ENCODE measurements at regions not wholly inside any gene's neighbourhood (a gene's known extent, or its start where the extent isn't known, plus 50 kb on each side); places are given as distances from the start of the nearest gene placed in this dataset.

GRCh38 chr21:41651406-41651805 lies 115.4 kb downstream of the RIPK4 start:
- DNase-seq: no peak

GRCh38 chr21:41650526-41651145 lies 116.2 kb downstream of the RIPK4 start:
- DNase-seq: no peak

- no peak for DNase-seq
Observed at GRCh38 chr21:41648591-41649031, 118.2 kb downstream of the RIPK4 start.

- DNase-seq: no peak
Observed at GRCh38 chr21:41647806-41648561, 118.9 kb downstream of the RIPK4 start.

GRCh38 chr21:41643246-41643966 lies 123.4 kb downstream of the RIPK4 start:
- DNase-seq: no peak

- no peak for DNase-seq
Observed at GRCh38 chr21:41641821-41642701, 124.8 kb downstream of the RIPK4 start.

- no peak for DNase-seq
Observed at GRCh38 chr21:41641510-41641815, 125.4 kb downstream of the RIPK4 start.

GRCh38 chr21:41640748-41641509 lies 125.9 kb downstream of the RIPK4 start:
- DNase-seq: no peak

- no peak for DNase-seq
Observed at GRCh38 chr21:41639766-41640165, 127.1 kb downstream of the RIPK4 start.

GRCh38 chr21:41639336-41639735 lies 127.5 kb downstream of the RIPK4 start:
- no peak for DNase-seq

GRCh38 chr21:41638201-41638790 lies 128.6 kb downstream of the RIPK4 start:
- no peak for DNase-seq

- no peak for DNase-seq
Observed at GRCh38 chr21:41636636-41637630, 129.0 kb upstream of the TMPRSS2 start.

GRCh38 chr21:41635874-41636273 lies 127.9 kb upstream of the TMPRSS2 start:
- DNase-seq: no peak

GRCh38 chr21:41634858-41635257 lies 126.9 kb upstream of the TMPRSS2 start:
- DNase-seq: no peak

- no peak for DNase-seq
Observed at GRCh38 chr21:41634211-41634694, 126.3 kb upstream of the TMPRSS2 start.

GRCh38 chr21:41633627-41634026 lies 125.7 kb upstream of the TMPRSS2 start:
- DNase-seq: no peak

- no peak for DNase-seq
Observed at GRCh38 chr21:41632748-41633475, 125.0 kb upstream of the TMPRSS2 start.

GRCh38 chr21:41631564-41632461 lies 123.9 kb upstream of the TMPRSS2 start:
- DNase-seq: no peak

GRCh38 chr21:41630917-41631316 lies 123.0 kb upstream of the TMPRSS2 start:
- DNase-seq: no peak

All from NCI-H446 (cell line).